Activated T-cell treated with anti-CD3 and anti-CD28 coated beads, Interleukin-2, amount 50 U/mL, for 4 hours (primary cell): ENCODE measurements at regions not wholly inside any gene's neighbourhood (a gene's known extent, or its start where the extent isn't known, plus 50 kb on each side); places are given as distances from the start of the nearest gene placed in this dataset.

Experiments used
- ATAC-seq, 2 donors: fragments of 200-7000 bp; cut with Tn5 transposase; one replicate each; pipeline ENCODE4 v1.10.0; 2021
- DNase-seq: peaks from one replicate; pipeline ENCODE4 v3.0.0-alpha.2; 2020
- H3K27me3 Mint-ChIP-seq: one replicate; pipeline ENCODE4 v1.8.0; 2021; ENCODE audit warnings: low read depth, mixed read lengths
- H3K36me3 Mint-ChIP-seq: one replicate; pipeline ENCODE4 v1.8.0; 2022; ENCODE audit warnings: mixed read lengths; ENCODE audit not compliant: insufficient read depth
- H3K4me1 Mint-ChIP-seq: one replicate; pipeline ENCODE4 v1.8.0; 2021; ENCODE audit warnings: low read depth, mixed read lengths
- H3K4me3 Mint-ChIP-seq: one replicate; pipeline ENCODE4 v1.8.0; 2021; ENCODE audit warnings: mild to moderate bottlenecking, moderate library complexity, mixed read lengths
- H3K9me3 Mint-ChIP-seq: one replicate; pipeline ENCODE4 v1.8.0; 2021; ENCODE audit warnings: mixed read lengths

- DNase-seq (no peak), ATAC-seq (no peak)
- no peaks in the 10 kb centered on the region for H3K36me3 Mint-ChIP-seq
- H3K4me3 Mint-ChIP-seq, result no peak overlapping the region
- H3K27me3 Mint-ChIP-seq, result peaks cover 4% of the 10 kb centered on the region
- no peaks in the 10 kb centered on the region for H3K4me1 Mint-ChIP-seq
- no peaks in the 10 kb centered on the region for H3K9me3 Mint-ChIP-seq
These were observed 405.2 kb upstream of the IRX1 start for GRCh38 chr5:3190433-3190832.

DNA sequence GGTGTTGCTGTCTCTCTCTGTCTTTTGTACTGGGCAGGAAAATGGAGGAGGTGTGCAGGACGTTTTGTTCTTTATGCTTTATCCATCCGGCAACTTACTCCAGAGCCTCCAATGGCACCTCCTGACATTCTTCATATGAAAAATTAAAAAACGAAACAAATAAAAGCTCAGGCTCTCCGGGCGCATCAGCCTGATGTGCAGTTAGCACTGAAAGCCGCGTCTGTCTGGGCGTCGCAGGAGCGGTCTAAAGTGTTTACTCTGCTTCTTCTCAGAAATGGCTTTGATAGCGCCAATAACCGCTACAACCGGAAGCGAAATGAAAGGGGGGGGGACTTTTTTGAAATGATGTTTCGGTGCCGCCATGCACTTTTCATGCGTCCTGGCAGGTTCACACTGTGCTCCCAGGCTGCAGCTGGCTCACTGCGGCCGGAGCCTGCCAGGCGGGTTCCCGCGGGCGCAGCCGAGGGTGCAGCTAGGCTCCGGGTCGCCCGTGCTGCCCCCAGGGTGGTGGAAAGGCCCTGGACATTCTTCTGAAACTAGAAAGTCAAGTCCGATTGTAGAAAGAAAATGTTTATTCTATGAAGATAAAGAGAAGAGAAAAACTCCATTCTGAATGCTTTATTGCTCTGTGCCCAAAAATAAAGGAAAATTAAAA is 407.7 kb upstream of the IRX1 start:
- Mint-ChIP-seq H3K27me3 (no peaks in the 10 kb centered on the region), H3K4me3 (no peak overlapping the region), H3K9me3 (no peaks in the 10 kb centered on the region), H3K36me3 (no peaks in the 10 kb centered on the region), H3K4me1 (no peaks in the 10 kb centered on the region)
- no peak for ATAC-seq
- DNase-seq, result no peak

DNA sequence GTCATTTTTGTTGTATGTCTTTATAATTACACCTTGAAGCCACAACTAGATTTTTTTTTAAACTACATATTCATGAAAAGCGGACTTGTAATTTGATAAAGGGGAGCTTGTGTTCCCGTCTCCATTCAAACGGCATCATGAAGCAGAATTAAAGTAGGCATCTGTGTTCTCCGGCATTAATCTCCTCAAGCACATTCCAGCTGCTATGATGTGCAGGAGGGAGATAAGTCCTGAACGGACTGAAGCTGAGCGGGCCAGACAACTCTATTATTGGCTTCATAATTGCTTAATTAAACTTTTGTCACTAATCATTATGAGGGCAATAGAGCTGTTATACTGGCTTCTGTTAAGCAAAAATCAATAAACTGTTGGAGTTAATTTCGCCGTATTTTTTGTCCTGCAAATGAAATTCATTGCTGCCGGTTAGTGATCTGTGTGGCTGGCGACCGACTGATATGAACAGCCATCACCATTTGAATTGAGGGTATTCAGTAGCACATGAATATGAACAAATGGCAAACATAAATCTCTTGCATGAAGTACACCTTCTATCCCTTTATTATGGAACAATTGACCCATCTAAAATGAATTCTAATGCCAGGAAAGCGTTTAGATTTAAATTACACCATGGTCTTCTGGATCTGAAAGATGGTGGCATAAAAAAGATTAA is 408.8 kb upstream of the IRX1 start:
- Mint-ChIP-seq H3K4me1 (no peaks in the 10 kb centered on the region), H3K9me3 (no peaks in the 10 kb centered on the region), H3K36me3 (no peaks in the 10 kb centered on the region), H3K27me3 (no peaks in the 10 kb centered on the region), H3K4me3 (no peak overlapping the region)
- DNase-seq, result no peak
- ATAC-seq, result no peak

GRCh38 chr5:3186156-3186555 is 409.5 kb upstream of the IRX1 start:
- no peak overlapping the region for H3K4me3 Mint-ChIP-seq
- no peaks in the 10 kb centered on the region for H3K9me3 Mint-ChIP-seq
- H3K27me3 Mint-ChIP-seq, result no peaks in the 10 kb centered on the region
- no peaks in the 10 kb centered on the region for H3K36me3 Mint-ChIP-seq
- ATAC-seq (no peak), DNase-seq (no peak)
- H3K4me1 Mint-ChIP-seq, result no peaks in the 10 kb centered on the region

DNA sequence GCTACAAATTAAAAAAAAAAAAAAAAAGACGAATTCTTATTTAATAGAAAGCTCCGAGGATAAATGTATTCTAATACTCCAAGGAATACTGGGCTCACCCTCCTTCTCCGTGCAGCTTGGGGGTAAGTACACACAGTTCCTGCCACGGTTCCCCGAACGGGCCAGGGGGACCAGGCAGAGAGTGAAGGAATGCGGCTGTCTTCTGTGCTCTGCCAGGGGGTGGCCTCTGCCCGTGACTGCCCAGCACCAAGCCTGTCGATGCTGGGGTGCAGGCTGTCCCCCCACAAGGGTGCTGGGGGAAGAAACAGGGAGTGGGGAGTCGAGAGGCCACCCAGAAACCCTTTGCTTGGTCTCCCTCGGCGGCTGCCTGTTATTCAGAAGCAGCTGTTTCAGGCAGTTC is 410.1 kb upstream of the IRX1 start:
- Mint-ChIP-seq H3K4me3 (no peak overlapping the region), H3K27me3 (no peaks in the 10 kb centered on the region), H3K9me3 (no peaks in the 10 kb centered on the region), H3K36me3 (no peaks in the 10 kb centered on the region), H3K4me1 (no peaks in the 10 kb centered on the region)
- no peak for DNase-seq
- no peak for ATAC-seq

- Mint-ChIP-seq H3K4me3 (no peak overlapping the region), H3K4me1 (no peaks in the 10 kb centered on the region), H3K27me3 (no peaks in the 10 kb centered on the region), H3K9me3 (no peaks in the 10 kb centered on the region), H3K36me3 (no peaks in the 10 kb centered on the region)
- ATAC-seq, result no peak
- DNase-seq, result no peak
These were observed 413.3 kb upstream of the IRX1 start for GRCh38 chr5:3182133-3182876.

GRCh38 chr5:3181671-3182070 is 414.0 kb upstream of the IRX1 start:
- H3K27me3 Mint-ChIP-seq, result no peaks in the 10 kb centered on the region
- no peak overlapping the region for H3K4me3 Mint-ChIP-seq
- no peaks in the 10 kb centered on the region for H3K36me3 Mint-ChIP-seq
- H3K9me3 Mint-ChIP-seq, result no peaks in the 10 kb centered on the region
- ATAC-seq (no peak), DNase-seq (no peak)
- H3K4me1 Mint-ChIP-seq, result no peaks in the 10 kb centered on the region

- Mint-ChIP-seq H3K27me3 (no peaks in the 10 kb centered on the region), H3K36me3 (no peaks in the 10 kb centered on the region), H3K9me3 (no peaks in the 10 kb centered on the region), H3K4me3 (no peak overlapping the region), H3K4me1 (no peaks in the 10 kb centered on the region)
- DNase-seq, result no peak
- no peak for ATAC-seq
These were observed 415.0 kb upstream of the IRX1 start for GRCh38 chr5:3180636-3181035.

DNA sequence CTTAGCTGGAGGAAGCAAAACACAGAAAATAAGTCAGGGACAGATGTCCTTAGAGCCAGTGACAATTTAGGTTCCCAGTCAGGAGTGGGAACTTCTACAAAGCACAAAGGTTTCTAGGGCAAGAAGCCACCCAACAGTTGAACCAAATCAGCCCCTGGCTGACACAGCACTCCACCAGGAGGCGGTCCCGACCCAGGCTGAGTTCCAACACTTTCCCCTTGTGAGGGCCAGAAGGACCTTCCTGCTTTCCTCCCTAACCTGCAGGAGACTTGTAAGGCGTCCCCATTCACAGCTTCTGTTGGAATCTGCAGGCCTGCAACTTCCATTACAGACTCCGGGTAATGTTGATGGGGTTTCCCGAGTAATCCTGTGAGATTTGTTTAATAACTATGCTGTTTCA is 416.4 kb upstream of the IRX1 start:
- no peaks in the 10 kb centered on the region for H3K9me3 Mint-ChIP-seq
- H3K4me1 Mint-ChIP-seq, result no peaks in the 10 kb centered on the region
- no peak for ATAC-seq
- no peak for DNase-seq
- no peaks in the 10 kb centered on the region for H3K36me3 Mint-ChIP-seq
- no peak overlapping the region for H3K4me3 Mint-ChIP-seq
- H3K27me3 Mint-ChIP-seq, result peaks cover 1% of the 10 kb centered on the region

DNA sequence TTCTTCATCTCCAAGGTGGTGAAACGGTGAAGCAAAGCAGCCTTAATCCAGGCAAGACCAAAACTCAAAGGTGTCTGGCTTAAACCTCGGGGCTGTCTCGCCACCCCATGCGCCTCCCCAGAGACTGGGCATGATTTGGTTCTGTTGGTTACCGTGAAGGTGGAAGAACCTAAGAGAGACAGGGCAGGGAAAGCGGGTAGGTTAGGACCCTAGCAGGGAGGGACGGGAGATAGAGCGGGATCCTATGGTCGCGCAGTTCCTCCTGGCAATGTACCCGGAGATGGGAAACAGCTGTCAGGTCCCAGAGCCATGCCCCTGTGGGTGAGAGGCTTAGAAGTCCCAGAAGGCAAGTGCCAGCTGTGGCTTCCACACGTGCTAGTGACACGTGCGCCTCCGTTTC is 418.3 kb upstream of the IRX1 start:
- H3K36me3 Mint-ChIP-seq, result no peaks in the 10 kb centered on the region
- DNase-seq (no peak), ATAC-seq (no peak)
- H3K4me3 Mint-ChIP-seq, result no peak overlapping the region
- H3K4me1 Mint-ChIP-seq, result no peaks in the 10 kb centered on the region
- no peaks in the 10 kb centered on the region for H3K9me3 Mint-ChIP-seq
- peaks cover 1% of the 10 kb centered on the region for H3K27me3 Mint-ChIP-seq

DNA sequence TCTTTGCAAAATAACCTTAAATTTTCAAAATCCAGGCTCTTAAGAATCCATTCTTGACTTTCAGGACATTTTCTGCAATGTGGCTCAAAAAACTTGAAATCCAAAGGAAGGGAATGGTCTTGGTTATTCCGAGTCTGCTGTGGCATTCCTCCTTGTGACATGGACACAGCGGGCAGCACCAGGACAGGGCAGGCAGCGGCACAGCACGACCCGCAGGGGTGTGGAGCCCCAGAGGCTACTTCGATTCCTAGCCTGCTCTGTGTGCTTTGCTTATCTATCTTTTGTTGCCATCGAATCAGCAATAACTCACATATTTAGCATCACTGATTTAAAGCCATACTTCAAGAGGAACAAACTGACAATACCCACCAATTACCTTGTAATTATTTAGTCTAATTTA is 420.2 kb upstream of the IRX1 start:
- DNase-seq (no peak), ATAC-seq (no peak)
- peaks cover 3% of the 10 kb centered on the region for H3K9me3 Mint-ChIP-seq
- H3K4me1 Mint-ChIP-seq, result no peaks in the 10 kb centered on the region
- H3K27me3 Mint-ChIP-seq, result peaks cover 1% of the 10 kb centered on the region
- H3K36me3 Mint-ChIP-seq, result no peaks in the 10 kb centered on the region
- H3K4me3 Mint-ChIP-seq, result no peak overlapping the region

GRCh38 chr5:3167473-3167872 is 416.0 kb upstream of the IRX2 start:
- Mint-ChIP-seq H3K27me3 (no peaks in the 10 kb centered on the region), H3K4me3 (no peak overlapping the region), H3K9me3 (peaks cover 20% of the 10 kb centered on the region), H3K36me3 (no peaks in the 10 kb centered on the region), H3K4me1 (no peaks in the 10 kb centered on the region)
- ATAC-seq, result no peak
- no peak for DNase-seq

- H3K36me3 Mint-ChIP-seq, result no peaks in the 10 kb centered on the region
- no peaks in the 10 kb centered on the region for H3K4me1 Mint-ChIP-seq
- ATAC-seq (no peak), DNase-seq (no peak)
- H3K9me3 Mint-ChIP-seq, result peaks cover 20% of the 10 kb centered on the region
- no peaks in the 10 kb centered on the region for H3K27me3 Mint-ChIP-seq
- H3K4me3 Mint-ChIP-seq, result no peak overlapping the region
These were observed 412.1 kb upstream of the IRX2 start for GRCh38 chr5:3163626-3164025.

GRCh38 chr5:3161672-3162071 is 410.2 kb upstream of the IRX2 start:
- Mint-ChIP-seq H3K27me3 (no peaks in the 10 kb centered on the region), H3K9me3 (peaks cover 13% of the 10 kb centered on the region), H3K4me3 (no peak overlapping the region), H3K4me1 (no peaks in the 10 kb centered on the region), H3K36me3 (no peaks in the 10 kb centered on the region)
- no peak for DNase-seq
- ATAC-seq, result no peak

GRCh38 chr5:3157214-3157613 is 405.7 kb upstream of the IRX2 start:
- Mint-ChIP-seq H3K36me3 (no peaks in the 10 kb centered on the region), H3K4me3 (no peak overlapping the region), H3K4me1 (no peaks in the 10 kb centered on the region), H3K27me3 (no peaks in the 10 kb centered on the region), H3K9me3 (peaks cover 9% of the 10 kb centered on the region)
- DNase-seq (no peak), ATAC-seq (no peak)
